Inflammatory macrophage treated with lipopolysaccharide for 1 hour (primary cell): ENCODE measurements at regions not wholly inside any gene's neighbourhood (a gene's known extent, or its start where the extent isn't known, plus 50 kb on each side); places are given as distances from the start of the nearest gene placed in this dataset.

Experiments used
- DNase-seq, 2 donors: peaks; one replicate each; pipeline ENCODE4 v3.0.0-alpha.2; 2020 to 2022

DNA sequence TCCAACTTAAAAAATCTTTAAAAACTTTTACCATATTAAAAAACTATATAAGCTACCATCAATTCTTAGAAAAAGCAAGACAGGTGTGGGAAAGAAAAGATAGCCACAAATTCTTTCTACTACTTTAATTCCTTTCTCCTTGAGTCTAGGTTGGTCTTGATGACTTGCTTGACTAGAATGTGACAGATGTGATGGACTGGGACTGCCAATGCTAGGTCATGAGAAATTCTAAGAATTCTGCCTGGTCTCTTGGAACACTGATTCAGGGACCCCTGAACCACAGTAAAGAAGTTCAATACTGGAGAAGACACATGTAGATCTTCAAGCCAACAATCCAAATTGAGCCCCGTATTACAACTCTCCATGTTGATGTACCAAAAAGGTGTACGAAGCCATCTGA lies 326.6 kb upstream of the B3GALT2 start:
- no peak for DNase-seq

DNA sequence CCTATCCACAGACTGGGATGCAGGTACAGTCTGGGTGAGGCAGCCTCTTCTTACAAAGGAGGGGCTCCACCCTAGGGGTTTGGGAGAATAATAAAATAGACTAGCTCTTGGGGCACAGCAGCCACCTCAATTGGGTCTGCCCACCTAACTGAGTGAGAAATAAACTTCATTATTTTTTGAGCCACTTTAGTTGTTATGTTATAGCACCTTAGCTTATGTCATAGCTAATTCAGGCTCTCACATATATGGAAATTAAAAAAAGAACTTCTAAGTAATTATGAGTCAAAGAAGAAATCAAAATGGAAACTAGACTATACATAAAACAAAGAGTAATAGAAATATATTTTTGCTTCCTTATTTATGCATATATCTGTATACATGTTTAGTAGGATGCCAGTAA lies 318.5 kb upstream of the B3GALT2 start:
- DNase-seq = no peak

DNA sequence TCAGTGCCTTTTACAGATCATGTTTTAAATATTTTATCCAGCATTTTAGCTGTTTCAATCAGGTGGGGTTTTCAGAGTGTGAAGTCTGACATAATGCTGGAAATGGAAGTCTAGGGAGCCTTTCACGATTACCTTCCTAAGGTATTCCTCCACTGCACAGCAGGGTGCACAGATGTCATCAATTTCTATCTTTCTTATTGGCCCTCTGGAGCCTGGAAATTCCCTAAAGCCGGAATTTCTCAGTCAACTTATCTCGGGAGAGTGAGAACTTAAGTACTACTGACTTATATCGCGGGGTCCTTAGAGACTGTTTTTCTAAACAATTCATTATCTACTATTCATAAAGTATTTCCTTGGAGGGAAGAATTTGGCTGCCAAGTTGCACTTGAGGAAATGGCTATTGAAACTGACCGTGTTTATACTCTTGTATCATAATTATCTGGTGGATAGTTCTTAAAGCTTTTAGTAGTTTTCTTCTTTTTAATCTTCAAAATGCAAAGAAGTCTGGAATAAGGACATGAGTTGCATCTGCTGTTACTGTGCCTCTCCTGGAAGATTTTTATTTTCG lies 311.8 kb upstream of the B3GALT2 start:
- DNase-seq = no peak

DNA sequence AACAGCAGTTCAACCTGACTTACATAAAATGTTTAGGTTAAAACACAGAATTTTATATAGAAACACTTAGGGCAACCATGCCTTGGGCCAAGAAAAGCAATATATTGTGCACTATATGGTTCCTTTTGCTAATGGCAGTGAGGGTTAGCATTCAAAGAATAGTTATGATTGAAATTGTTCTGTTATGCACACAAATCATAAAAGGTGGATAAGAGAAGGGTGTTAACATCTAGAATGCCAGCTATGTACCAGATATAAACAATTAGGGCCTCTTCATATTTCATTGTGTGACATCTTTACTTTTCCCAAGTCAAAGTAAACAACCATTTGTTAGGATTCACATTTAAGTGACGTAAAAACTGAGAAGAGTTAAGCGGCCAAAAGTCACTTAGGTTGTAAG lies 308.0 kb upstream of the B3GALT2 start:
- DNase-seq = no peak

DNA sequence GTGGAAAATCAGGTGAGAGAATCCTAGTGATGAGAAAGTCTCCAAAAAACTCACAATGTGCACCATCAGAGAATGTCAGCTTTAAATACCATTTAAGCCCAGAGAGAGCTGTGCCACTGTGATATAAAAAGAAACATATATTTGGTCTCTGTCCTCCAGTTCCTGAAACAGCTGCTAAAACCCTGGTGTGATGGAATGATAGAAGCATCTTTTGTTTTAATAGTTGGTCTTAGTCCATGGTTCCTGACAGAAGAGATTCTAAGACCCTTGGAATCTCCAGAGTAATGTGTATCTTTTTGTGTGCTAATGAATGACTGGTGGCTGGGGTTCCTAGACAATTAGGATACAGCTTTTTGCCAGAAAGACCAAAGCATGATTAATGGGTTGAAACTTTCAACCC lies 302.8 kb upstream of the B3GALT2 start:
- no peak for DNase-seq

DNA sequence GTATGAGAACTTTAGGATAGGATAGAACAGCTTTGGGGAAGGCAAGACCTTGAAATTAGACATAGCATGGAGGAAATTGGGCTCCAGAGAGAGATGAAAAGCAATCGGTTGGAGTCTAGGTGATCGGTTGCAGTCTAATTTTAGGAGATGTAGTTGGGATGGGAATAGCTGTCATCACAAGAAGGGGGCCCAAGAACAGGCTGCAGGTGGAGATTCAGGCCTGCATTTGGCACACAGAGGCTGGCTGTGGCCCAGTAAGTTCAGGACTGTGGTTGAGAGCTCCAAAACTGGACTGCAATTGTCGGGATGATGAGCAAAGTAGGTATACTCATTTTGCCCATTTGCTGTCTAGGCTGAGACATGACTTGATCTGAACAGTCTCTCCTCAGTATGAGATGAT lies 301.3 kb upstream of the B3GALT2 start:
- DNase-seq = no peak

DNA sequence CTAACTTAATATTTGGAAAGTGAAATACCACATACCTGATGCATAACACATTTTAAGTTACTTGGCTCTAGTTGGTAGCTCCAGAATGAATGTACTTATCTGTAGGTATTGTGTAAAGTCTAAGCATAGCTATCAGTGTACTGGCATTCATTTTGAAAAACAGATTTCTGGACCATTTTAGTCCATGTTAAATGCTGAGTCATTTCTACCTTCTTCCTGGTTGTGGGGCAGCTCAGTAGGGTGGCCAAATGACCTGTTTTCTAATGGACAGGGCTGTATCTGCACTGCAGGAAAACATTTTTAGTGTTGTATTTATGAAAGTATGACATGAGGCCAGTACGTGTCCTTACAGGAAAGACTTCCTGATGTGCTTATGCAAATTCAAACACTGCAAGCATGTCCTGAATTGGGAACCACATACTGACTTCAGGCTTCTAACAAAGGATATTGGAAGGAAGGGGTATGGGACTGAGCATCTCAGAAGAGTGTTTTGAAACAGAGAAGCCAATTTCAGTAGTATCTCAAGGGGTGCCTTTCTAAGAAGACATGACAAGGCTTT lies 300.3 kb upstream of the B3GALT2 start:
- no peak for DNase-seq

DNA sequence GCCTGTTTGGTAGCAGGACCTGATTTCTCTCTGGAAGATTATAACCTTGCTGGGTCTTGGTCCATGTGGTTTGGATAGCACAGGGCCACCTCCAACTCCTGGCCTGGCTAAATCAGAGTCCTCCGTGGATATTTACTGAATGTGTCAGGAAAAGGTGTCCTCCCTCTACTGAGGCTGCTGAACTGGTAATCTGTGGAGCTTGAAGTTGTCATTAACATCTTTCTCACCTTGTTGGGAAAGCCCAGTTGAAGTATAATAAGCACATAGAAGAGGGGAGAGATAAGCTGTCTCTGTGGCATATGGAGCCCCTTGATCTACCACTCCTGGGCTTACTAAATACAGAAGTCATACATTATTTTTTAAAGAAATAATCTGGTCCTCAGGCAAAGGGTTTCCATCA lies 294.3 kb upstream of the B3GALT2 start:
- DNase-seq = no peak

DNA sequence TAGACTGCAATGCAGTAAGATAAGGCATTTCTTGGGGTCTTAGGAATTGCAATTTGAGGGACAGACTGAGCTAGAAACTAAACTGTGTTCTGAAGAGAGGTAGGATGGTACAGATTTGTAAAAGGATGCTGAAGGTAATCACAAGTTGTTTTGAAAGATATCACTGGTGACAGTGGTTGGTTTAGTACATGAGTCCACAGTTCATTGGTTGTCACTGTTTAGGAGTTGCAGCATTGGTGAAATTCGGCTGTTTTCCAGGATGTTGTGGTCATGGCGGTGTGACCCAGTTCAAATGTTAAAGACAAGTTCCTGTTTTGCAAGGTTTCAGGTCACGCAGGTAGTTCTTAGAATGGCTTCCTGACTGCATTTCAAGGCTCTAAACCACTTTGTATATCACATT lies 292.8 kb upstream of the B3GALT2 start:
- no peak for DNase-seq

DNA sequence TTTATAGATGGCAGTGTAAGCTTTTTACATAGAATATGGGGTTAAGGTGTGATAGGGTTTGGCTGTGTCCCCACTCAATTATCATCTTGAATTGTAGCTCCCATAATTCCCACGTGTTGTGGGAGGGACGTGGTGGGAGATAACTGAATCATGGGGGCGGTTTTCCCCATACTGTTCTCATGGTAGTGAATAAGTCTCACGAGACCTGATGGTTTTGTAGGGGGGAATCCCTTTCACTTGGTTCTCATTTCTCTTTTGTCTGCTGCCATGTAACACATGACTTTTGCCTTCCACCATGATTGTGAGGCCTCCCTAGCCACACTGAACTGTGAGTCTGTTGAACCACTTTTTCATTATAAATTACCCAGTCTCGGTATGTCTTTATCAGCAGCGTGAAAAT lies 290.3 kb upstream of the B3GALT2 start:
- DNase-seq = no peak

DNA sequence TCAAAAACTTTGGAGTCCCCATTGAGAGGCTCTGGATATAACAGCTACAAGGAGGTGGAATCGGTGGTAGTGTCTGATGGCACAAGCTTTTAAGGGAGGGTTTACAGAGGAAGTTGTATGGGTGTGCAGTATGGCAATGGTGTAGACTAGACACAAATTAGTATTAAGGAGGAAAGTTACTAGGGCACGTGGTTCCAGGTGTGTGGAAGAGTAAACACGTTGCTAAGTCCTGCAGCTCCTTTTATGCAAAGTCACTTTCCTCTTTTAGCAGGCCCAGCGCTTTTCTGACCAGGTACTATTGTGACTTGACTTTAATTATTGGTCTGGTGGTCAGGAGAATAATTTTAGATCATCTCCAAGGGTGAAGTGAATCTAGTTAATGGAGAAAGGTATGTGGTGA lies 287.5 kb upstream of the B3GALT2 start:
- no peak for DNase-seq

DNA sequence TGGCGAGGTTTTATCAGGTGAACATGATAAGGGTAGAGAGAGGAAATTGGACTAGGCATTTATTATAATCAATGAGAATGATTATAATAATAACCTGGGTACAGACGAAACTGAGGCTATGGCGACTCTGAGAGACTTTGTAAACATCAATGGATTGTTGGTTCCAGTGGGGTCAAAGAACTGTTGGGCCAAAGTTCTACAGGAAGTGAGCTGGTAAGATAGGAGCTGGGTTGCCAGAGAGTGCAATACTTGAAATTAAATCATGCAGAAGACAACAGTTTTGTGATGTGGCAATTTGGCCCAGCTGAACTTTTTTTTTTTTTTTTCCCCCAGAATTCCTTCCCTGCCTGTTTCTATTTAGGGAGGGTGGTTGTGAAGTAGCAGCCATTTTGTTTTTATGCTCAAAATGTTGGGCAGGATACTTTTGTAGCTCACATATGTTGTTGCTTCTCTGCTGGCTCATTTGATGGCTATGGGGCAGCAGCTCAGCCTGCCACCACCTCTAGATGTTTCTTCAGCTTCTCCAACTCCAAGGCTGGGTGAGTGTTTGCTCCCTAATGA lies 286.5 kb upstream of the B3GALT2 start:
- DNase-seq = no peak

DNA sequence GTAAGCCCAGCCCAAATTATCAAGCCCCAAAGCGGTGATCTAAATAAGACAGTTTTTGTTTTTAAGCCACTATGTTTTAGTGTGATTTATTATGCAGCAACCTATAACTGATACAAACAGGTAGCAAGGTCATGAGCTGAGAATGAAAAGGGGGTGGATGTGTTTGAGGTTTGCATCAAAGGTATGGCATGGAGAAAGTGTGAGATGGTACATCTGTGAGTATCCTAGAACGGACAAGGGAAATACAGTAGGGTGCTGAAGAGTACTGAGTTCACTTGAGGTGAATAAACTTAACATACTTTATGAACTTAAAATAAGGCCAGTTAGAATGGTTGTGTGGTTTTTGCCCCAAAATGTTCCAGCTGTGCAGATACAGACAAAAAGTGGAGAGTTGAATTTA lies 286.0 kb upstream of the B3GALT2 start:
- DNase-seq = no peak

DNA sequence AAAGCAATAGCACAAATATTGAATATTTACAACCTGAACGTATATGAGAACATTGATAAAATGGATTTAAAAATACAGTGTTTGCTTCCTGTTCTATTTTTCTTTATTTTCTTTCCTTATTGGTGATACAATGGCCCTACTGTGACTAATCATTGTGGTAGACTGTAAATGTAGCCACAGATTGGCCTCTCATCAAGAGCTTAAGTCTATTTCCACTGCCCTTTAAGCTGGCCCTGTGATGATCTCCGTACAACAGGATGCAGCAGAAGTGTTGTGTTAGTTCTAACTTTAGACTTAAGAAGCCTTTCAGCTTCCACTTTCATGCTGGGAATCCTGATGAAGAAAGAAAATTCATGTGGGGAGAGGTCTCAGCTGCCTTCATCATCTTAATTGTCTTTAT lies 285.6 kb upstream of the B3GALT2 start:
- DNase-seq = no peak

DNA sequence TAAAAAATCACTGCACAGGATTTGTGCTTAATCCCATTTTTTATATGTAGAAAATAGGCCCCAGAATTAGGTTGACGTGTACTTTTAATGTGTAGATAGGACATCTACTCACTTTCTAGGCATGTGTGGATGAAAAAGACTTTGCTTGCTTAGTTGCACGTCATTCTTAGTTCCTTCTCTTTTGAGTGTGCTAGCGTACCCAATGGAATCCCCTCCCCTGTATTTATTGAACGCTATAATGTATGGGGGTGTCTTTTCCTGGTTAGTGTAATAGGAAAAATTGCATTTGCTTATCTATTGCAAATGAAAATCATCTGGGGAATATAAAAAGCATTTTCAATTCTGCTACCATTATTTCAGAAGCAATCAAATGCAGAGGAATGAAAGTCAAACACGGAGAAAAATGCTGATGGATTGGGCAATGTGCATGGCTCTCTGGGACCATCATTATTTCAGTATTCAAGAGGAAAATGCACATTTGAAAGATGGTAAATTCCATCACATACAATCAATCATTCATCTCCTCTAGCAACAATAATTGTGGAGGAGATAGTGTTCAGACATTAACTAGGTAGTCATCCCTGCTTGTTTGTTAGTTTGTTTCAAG lies 277.0 kb upstream of the B3GALT2 start:
- no peak for DNase-seq

DNA sequence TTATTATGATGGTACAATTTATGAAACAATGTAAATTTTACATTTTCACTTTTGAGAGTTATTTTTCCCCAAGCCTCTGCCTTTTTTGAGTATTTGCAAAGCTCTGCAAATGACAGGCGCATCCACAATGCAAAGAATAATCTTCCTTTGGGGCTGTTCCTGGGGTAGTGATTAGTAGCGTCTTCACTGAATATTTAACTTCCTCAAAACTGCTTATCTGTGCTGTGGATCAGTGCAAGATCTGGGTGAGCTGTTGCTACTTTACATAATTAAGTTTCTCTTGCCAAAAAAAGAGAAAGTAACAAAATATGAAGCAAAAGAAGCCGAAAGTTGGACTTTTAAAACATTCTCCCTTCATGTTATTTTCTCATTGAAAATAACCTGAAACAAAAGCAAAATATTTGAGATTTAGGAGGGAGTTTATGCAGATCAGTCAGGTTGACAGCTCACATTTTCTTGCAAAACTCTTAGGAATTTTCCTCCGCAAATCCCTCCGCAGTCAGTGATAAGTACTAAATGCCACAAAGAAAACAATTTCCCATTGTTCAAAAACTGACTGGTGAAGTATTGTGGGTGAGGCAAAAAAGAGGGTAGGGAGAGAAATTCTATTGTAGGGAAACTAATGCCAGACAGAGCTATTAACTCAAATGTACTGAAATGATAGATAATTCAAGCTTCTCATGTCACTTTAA lies 276.4 kb upstream of the B3GALT2 start:
- DNase-seq = peak; percentile 5 to 8

DNA sequence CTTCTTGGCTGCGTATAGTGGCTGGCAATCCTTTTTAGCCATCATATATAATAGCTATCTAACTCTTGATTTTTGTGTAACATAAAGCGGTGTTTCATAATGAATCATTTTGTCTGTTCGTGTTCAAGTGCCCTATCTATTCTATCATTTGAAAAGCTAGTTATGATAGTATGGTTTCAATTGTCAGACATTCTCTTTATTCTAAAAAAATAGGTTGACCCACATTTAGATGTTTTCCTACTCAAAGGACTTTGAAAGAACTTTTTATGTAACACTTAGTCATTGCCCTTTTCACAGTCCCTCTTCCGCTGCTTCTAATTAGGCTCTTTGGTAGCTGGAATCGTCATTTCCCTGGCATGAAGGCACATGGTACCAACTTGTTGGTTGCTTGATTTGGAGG lies 272.2 kb upstream of the B3GALT2 start:
- DNase-seq = no peak

DNA sequence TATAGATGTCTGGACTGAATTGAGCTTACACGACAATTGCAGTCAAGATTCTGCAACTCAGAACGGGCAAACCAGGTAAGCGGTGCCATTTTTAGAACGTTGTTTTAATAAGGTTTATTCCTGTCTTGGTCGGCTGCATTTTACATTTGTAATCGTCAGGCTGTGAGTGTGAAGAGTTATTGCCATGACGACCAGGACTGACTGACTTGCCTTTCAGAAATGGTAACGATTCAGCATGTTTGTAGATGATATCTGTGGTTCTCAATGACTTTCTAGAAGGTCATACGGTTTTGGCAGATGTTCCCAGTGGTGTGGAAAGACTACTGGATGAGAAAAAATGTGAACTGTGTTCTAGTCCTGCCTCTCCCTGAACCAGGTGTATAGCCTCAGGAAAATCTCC lies 271.3 kb upstream of the B3GALT2 start:
- no peak for DNase-seq

DNA sequence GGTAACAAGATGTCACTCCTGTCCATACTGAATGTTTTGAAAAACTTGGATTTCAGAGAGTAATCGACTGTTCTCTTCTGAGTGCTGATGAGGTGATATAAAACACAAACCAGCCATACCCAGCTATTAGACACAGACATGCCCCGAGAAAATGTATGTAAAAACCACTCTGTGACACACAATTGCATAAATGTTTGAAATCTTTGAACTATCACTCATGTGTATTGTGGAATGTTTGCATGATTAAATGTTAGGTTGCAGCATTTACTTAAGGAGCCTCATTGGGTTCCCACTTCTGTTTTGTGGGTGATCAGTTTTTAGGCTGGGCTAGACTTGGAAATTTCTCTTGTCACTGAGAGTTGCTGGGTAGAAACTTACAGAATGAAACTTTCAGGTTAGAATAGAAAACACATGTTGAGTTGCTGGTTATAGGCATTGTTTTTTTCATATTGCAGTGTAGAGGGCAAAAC lies 270.4 kb upstream of the B3GALT2 start:
- DNase-seq = no peak

DNA sequence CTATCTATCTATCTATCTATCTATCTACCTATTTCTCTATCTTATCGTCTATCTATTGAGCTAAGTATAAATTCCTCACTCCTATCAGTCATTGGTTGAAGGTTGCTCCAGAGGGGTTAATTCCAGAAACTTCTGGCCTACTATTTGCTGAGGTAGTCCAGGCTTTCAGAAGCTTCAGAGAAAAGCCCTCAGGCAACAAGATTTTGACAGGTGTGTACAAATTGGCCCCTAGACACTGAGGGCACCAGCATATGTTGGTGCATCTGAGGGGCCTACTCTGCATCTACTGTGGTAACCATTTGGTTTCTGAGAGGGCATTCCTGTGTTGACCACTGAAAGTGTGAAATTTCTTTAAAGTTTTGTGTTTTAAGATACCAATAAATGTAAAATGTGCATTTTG lies 265.2 kb upstream of the B3GALT2 start:
- no peak for DNase-seq

DNA sequence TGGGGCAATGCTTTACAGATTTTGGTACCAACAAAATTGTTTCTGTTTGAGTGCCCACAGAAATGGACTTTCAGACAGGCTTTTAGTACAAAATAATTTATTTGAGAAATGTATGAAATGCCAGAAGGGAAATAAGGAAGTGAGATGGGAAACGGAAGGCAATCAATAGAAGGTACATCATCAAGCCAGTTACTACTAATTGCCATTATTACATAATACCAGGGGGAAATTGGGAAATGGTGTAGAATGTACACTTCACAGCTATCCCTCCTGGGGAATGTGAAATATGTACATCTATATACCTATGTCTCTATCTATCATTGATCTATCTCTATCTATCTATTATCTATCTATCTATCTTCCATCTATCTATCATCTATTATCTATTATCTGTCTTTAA lies 264.6 kb upstream of the B3GALT2 start:
- DNase-seq = peak in 1 of 2 donors; percentile 18

DNA sequence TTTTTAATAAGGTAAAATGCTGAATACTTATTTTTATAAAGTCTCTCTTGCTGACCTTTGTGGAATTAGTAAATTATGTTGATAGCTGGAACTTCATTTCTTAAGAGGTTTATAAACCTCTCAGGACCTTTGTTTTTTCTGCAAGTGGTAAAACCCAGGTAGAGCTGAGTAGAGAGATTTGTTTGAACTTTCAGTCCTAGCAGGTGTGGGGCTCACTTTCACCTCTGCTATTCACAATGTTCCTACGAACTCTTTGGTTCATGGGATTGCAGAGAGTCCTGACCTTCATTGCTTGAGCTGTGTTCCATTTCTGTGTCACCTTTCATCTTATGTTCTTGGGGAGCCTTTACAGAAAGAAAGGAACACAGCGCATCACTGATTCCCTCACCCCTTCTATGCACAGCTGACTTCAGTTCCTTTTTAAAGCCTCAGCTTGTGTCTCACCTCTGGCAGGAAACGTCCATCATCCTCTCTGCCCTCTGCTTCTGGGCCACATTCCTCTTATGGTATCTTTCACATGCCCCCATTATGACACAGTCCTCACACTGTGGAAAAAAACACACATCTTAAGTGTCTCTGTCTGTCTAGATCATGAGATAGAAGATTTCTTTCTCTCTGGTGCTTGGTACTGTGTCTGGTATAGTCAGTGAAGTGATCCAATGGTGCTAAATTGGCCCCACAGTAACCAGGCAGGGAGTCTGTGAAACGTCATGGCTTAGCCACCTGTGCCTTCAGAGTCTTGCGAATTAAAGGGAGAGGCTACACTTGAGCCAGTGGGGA lies 262.5 kb upstream of the B3GALT2 start:
- DNase-seq = no peak

DNA sequence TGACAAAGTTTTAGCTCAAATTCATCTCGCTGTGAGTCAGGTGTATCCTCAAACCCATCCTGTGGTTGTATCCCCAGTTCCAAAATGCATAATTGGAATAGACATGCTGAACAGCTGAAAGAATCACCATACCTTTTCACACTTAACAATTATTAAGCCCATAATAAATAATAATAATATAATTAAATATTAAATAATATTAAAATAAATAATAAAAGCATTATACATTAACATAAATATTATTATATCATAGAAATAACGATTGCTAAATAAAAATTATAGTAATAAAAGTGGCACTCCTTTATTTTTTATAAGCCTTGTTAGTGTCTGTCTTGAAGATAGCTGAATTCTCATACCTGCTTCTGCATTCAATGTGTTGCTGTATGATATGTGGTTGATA lies 257.5 kb upstream of the B3GALT2 start:
- no peak for DNase-seq
